GM21423 (cell line): ENCODE measurements at regions not wholly inside any gene's neighbourhood (a gene's known extent, or its start where the extent isn't known, plus 50 kb on each side); places are given as distances from the start of the nearest gene placed in this dataset.

Source experiments
- ATAC-seq: cut with Tn5 transposase; IDR thresholded peaks from one replicate; pipeline ENCODE4 v1.9.1; 2021; ENCODE audit warnings: mild to moderate bottlenecking, moderate library complexity; ENCODE audit not compliant: unreplicated experiment

DNA sequence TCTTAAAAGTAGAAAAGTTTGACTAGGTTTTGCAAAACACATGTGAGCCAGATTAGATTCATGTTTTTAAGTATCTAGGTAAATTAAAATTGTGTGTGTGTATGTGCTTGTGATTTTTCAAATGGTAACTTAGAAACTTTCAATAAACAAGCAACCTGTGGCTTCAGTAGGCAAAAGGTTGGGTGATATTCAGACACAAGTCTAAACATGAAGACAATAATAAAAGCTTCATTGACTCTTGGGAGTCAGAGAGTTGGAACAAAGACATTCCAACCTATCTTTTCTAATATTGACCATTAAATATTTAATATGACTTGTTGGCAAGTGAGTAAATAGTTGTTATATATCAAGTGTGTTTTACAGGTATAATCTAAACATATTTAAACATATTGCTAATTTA is 1049.6 kb upstream of the ADGRL4 start:
- ATAC-seq: no peak

DNA sequence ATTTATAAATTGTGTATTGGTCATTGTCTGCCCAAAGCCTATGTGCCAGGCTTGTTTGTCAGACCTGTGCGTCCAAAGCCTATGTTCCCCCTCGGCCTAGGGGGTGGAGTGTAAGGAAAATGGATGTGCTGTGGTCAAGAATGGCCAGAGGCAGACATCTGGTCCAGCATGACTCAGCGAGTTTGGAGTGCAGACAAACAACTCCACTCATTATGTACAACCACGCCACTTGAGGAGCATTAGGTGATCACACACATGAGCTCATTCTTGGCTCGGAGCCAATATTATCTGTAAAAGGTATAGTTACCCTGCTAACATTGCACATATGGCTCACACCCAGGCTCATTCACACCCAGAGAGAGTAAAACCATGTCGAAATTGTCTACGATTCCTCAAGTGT is 1047.6 kb upstream of the ADGRL4 start:
- no peak for ATAC-seq

DNA sequence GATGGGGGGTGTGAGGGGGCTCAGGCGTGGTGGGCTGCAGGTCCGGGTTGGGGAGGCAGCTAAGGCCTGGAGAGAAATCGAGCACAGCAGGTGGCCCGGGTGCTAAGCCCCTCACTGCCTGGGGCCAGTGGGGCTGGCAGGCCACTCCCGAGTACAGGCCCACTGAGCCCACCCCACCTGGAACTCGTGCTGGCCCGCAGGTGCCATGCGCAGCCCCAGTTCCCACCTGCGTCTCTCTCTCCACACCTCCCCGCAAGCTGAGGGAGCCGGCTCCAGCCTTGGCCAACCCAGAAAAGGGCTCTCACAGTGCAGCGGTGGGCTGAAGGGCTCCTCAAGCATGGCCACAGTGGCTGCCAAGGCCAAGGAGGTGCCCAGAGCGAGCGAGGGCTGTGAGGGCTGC is 1047.1 kb upstream of the ADGRL4 start:
- ATAC-seq: no peak

DNA sequence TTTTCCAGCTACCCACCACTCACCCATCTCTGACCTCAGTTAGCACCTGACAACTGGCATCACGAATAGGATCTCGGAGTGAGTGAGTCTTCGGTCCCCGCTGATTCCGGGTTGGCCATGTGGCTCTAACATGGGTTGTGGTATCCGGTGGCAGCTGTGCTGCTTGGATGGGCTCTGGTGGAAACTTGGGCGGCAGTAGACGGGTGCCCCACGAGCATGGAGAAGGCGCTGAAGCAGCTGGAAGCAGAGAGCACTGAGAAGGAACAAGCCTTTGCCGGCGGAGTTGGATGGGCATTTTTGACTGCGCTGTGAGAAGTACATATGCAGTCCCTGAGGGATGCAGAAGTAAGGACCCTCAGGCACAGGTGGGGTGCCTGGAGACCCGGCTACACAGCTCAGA is 1044.0 kb upstream of the ADGRL4 start:
- no peak for ATAC-seq

DNA sequence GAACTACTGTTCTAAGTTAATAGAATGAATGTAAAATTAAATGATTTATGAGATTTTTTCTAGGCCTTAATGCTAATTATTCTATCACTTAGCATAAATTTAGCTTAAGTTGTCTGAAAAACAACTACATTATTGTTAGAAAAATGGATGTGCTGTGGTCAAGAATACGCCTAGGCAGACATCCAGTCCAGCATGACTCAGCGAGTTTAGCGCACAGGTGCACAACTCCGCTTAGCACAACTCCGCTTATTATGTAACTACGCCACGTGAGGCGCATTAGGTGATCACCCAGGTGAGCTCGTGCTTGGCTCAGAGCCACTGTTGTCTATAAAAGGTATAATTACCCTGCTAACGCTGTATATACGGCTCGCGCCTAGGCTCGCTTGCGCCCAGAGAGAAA is 1043.6 kb upstream of the ADGRL4 start:
- no peak for ATAC-seq

DNA sequence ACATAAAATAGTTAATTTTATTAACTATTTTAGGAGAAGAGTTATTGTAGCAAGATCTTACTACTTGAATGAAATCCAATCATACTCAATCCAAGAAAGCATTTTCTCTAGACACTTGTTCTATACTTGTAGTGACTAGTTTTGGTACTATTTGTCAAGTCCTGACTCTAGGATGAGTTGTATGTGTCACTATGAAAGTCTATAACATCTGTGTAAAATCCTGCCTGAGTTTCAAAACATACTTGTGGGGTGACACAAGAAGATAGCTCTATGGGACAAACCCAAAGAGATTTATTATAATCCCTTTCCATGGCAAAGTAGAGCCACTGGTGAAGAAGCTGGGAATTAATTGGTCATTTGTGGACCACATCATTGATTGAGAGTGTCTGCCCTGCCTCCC is 1042.2 kb upstream of the ADGRL4 start:
- ATAC-seq: no peak

DNA sequence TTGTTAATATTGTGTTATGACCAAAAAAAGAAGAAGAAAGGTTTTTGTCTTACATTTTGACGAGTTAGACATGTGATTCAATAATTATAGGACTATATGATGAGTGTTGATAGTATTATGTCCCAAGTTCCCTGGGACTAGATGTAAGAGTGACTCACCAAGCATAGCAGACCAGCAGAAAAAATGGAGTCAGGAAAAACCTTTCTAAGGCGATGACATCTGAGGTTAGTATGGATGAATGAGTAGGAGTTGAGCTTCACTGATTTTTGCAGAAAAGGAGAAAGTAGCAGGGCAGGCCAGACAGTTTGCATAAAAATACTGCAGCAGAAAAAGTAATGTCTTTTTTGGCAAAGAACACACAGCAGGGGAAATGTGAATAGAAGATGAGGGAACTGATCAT is 1041.3 kb upstream of the ADGRL4 start:
- ATAC-seq: no peak

DNA sequence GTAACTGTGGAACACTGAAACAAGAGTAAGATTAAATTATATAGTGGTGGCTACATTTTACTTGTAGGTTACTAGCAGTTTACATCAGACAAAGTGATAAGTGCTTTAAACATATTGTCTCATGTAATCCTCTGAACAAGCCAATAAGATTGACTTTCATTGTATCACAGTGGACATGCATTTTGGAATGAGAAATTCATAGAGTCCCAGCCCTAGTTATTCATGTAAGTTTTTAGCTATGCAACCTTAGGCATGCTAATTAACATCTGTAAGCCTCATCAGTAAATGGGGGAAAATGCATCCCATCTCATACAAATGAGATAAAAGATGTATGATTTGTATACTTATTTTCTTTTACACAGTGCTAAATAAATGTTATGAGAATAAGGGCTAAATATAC is 1038.1 kb upstream of the ADGRL4 start:
- ATAC-seq: no peak

DNA sequence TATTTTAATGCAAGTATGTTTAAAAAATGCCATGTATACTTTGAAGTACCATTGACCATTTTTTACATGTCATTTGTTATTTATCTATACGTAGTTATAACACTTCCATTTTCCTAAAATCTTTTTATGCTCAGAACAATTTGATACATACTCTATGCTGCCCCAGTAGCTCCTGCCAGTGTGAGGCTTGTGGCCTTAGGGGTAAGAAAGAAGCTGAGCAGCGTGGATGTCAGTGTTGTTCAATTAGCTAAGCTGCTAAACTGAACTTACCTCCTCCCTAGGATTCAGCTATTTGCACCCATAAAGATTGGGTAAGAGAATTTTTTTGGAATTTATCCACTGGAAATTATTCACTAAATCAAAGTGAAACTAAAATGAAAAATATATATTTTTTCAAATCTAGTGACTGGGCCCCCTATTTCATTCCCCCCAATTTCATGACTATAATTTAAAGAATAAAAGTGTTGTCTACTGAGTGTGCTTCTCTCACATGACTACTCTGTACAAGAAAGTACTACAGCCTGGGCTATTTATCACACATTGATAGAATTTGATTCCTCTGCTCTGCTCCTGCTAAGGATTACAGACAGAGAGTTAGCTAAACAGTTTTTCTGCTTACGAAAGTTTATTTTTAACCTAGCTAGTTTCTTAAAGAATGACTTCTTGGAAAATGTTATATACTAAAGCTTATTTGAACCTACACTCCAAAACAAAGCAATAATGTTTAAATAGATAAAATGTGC is 1030.3 kb upstream of the ADGRL4 start:
- no peak for ATAC-seq

DNA sequence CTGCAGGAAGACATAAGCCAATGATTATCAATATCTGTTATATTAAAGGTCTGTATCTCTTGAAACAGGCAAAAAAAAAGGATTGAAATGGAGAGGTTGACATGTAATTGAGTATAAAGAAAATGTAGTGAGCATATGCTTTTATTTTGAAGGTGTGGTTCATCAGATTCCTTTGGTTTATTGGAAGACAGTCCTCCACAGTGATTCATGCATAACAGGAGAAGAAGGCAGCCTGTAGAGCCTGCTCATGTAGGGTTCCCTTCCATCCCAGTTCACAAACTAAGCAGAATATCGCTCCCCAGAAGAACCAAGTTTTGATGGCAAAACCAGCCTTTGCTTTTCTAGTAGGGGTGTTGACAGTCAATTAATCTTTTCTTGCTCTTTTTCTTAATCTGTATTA is 1016.8 kb upstream of the ADGRL4 start:
- ATAC-seq: no peak

DNA sequence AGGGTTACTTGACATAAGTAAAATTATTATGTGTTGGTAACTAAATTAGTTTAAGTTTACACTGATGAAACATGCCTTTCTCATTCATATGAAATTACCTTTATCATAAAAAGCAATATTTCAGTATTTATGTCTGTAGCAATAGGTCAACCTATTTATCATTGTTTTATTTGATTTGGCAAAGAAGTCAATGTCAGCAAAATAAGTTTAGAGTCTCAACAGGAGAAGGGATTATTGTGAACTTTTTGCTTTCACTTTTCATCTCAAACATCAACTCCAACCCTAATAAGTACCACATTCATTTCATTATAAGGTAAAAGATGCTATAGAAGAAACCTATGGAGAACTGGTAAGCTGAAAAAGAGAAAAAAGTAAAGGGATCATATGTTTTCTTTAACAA is 1015.4 kb upstream of the ADGRL4 start:
- no peak for ATAC-seq

DNA sequence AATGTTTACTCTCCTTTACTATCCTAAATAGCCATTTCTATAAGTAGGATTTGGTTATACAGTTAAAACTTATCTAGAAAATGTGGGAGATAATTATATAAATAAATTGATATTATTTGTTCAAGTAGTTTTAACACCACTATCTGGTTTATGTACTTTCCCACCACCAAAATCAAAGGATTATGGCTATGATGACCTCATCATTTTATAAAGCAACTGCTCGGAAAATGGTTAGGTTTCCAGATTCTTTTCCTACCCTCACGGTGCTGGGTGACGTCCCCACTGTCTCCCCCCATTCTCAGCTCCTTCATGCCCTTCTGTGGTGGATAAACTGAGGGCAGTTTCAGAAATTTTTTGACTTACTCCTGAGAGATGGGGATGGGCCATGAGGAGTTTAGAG is 1011.8 kb upstream of the ADGRL4 start:
- no peak for ATAC-seq

DNA sequence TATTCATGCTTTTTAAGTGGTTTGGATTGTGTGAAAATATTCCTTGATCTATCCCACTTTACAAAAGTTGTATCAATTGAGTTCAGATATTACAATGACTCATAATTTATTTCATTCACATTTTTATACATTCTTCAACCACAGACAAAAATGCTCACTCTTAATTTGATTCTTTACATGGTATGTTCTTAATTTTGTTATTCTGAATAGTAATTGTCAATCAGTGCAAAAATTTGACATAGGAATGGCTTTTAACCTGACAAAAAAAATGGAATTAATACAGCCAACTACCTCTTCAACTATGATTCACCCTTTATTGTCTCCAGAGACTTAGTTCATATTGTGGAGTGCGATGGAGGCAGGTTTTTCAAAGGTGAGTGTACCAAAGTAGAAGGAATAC is 1002.4 kb upstream of the ADGRL4 start:
- no peak for ATAC-seq

DNA sequence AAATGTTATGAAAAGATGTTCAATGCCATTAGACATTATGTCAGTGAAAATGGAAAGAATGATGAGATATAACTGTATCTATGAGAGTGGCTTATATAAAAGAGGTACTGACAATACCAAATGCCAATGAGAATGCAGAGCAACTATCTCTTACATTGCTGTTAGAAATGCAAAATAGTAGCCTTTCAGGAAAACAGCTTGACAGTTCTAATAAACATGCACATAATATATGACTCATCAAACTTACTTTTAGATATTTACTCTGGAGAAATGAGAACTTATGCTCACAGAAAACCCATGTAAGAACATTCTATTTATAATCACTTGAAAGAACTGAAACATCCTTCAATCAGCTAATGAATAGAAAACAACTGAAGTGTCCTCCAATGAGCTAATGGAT is 996.7 kb upstream of the ADGRL4 start:
- no peak for ATAC-seq

DNA sequence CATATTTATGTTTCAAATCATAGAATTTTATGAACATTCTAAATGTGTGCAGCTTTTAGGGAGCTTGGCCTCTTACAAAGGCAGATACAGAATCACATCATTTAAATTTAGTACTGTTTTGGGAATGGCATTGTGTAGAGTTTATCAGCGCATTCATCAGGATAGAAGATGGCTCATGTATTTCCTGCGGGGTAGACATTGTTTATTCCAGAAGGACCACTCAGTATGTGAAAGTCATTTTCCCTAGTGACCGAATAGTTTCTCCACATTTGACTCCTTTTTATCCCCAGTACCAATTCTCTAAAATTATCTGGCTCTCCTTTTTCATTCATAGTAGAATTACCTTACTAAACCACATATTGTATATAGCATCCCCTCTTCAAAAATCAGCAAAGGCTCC is 981.9 kb upstream of the ADGRL4 start:
- no peak for ATAC-seq

DNA sequence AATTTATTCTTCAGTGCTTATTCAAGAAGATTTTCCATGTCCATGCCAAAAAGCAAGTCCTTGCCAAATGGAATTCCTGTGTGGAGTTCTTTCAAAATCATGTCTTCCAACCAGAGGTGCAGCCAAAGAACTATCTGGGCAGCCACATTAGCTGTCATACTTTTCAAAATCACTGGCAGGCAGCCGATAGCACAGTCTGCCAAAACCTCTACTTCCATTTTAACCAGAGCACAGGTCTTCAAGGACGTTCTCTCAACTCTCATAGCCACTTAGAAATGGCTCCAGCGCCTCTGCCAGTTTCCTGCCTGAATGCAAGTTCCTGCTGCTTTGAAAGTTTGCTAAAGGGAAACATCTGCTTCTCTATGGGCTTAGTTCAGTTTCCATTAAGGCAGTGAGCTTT is 975.7 kb upstream of the ADGRL4 start:
- no peak for ATAC-seq

DNA sequence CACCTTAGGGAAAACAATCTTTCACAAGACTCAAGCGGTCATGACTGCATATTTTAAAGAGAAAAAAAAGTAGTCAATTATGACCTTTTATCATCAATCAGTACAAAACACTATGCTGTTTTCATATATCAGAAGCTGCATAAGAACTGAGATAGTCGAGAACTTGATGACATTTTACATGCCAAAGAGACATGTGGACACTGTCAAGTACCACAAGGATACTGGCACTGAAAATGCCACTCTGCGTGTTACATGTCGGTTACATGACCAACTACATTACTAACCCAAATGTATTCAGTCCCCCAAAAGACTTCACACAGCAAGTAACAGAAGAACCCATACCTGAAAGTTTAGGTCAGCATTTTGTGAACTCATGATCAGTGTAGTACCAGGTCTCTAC is 975.0 kb upstream of the ADGRL4 start:
- no peak for ATAC-seq

DNA sequence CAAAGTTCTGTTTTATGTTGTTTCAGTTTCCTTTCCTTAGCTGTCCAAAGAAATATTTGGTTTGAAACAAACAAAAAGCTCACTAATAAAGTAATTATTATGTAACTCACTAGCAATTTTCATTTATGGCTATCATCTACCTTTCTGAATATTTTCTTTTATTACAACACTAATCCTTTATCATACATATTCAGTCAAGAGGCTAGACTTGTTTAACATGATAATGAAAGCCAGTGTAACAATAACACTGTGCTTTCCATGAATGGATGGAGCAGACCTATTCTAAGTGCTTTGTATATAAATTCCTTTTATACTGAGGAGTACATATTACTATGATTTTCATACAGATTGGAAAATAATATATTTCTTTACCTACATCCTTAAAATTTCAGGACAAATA is 972.8 kb upstream of the ADGRL4 start:
- ATAC-seq: no peak

DNA sequence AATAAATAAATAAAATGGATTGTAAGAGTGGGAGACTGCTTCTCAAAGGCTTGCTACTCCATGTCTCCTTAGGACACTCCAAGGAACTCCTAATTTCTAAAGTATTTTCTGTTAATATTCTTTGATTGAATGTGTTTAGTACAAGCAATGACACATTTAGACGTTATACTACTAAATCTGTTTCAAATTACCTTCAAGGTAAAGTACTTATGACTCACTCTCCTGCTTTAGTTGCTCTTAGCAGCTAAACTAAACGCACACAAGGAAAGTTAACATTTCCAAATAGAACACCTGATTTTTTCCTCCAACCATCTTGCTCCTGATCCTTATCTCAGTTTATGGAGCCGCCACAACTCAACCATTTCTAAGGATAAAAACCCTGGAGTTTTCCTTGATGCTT is 969.8 kb upstream of the ADGRL4 start:
- ATAC-seq: no peak

DNA sequence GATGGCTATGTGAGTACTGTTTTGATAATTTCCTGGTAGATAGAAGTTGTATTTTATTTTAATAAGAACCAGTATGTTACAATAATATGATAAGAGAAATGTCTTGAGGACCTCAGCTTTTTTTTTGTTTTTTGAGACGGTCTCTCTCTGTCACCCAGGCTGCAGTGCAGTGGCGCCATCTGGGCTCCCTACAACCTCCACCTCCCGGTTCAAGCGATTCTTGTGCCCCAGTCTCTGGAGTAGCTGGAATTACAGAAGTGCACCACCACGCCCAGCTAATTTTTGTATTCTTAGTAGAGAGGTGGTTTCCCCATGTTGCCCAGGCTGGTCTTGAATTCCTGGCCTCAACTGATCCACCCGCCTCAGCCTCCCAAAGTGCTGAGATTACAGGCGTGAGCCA is 968.1 kb upstream of the ADGRL4 start:
- ATAC-seq: no peak

DNA sequence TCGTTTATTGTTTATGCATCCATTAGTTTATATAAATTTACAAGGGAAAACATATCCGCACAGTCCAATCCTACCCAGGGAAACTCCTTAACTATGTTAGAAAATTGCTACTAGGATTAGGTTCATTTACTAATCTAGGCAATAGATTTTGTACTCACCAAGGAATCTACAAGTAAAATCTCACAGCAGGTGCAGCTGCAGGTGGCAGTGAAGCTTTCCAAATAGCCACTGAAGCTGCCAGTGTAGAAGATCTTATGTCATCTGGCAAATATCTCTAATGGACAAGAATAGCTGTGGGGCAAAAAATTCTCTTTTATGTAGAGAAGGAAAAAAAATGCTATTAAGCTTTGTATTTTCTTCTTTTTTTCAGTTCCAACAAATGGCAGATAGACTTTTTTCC is 963.4 kb upstream of the ADGRL4 start:
- ATAC-seq: no peak

DNA sequence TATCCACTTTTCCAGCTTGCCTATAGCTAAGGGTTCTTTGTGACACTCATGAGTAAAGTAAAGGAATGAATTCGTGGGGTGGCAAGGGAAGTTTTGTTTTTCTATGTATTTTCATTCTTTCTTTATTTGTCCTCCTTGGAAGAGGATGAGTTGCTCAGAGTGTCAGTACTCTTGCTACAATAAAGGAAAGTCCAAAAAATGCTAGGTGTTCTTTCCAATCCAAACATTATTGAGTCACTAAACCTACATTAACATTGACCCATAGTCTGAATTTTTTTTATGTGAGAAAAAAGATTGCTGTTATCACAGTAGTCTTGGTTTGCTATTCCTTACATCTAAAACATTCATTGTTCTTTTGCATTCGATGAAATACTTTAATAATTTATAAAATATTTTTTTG is 959.9 kb upstream of the ADGRL4 start:
- ATAC-seq: no peak

DNA sequence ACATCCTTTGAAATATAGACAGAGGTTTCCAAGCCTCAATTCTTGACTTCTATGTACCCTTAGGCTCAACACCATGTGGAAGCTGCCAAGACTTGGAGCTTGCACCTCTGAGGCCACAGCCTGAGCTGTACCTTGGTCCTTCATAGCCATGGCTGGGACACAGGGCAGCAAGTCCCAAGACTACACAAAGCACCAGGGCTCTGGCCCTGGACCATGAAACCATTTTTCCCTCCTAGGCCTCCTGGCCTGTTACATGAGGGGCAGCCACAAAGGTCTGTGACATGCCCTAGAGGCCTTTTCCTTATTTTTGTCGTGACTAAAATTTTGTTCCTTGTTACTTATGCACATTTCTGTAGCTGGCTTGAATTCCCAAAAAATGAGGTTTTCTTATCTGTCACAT is 953.1 kb upstream of the ADGRL4 start:
- ATAC-seq: no peak

DNA sequence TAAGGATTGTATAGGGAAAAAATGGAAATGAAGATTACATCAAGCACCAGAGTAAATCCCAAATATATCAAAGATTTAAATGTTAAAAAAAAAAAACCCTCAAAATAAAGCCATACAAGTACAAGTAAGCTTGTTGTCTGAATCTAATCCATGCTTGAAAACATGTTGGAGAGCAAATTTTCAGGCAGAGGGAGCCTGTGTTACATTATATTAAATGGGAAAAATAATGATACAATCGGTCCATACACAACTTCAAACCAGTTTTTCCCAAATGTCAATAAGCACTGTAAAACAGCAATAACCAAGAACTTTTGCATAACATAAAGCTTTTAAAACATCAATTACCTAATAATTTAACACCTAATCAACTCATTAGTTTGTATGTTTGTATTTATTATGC is 949.4 kb upstream of the ADGRL4 start:
- ATAC-seq: no peak
